Skeletal muscle cell (primary cell): ENCODE measurements at regions not wholly inside any gene's neighbourhood (a gene's known extent, or its start where the extent isn't known, plus 50 kb on each side); places are given as distances from the start of the nearest gene placed in this dataset.
"Not testable (repeated sequence)": the region's sequence is repeated elsewhere in the genome, so short reads cannot be mapped to it uniquely, and the experiment has no call there.

ENCODE experiments used
- DNase-seq: peaks from one replicate; pipeline ENCODE4 v3.0.0-alpha.2; 2010; ENCODE audit warnings: low read depth
- H3K4me3 ChIP-seq: 2 replicates; pipeline ENCODE4 v1.5.1; 2011; ENCODE audit warnings: low read depth, mild to moderate bottlenecking, control low read depth, low read length, moderate library complexity

DNA sequence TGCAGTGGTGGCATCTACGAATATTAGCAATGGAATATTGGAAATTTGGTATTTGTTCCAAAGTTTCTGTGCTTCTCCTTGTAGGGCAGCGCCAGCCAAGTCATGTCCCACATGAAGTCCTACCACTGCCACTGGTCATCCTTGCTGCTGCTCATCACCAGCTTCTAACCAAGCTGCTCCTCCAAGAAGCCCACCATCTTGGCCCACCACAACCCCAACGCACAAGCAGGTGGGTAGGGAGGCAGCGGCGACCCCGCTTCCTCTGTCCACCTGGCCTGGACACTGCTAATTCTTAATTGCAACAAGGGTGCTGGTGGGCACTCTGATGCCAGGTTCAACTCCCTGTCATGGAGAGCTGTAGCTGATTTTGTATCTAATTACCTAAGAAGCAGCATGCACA lies 291.2 kb upstream of the LYPLAL1 start:
- no peak for DNase-seq
- H3K4me3 ChIP-seq: no peak overlapping the region

- H3K4me3 ChIP-seq: no peak overlapping the region
- DNase-seq: peak; percentile 19
Observed at GRCh38 chr1:218886101-218886871, 287.4 kb upstream of the LYPLAL1 start.

GRCh38 chr1:218887141-218887925 lies 286.3 kb upstream of the LYPLAL1 start:
- H3K4me3 ChIP-seq: no peak overlapping the region
- DNase-seq: no peak

- H3K4me3 ChIP-seq: no peak overlapping the region
- no peak for DNase-seq
Observed at GRCh38 chr1:218890451-218890850, 283.2 kb upstream of the LYPLAL1 start.

DNA sequence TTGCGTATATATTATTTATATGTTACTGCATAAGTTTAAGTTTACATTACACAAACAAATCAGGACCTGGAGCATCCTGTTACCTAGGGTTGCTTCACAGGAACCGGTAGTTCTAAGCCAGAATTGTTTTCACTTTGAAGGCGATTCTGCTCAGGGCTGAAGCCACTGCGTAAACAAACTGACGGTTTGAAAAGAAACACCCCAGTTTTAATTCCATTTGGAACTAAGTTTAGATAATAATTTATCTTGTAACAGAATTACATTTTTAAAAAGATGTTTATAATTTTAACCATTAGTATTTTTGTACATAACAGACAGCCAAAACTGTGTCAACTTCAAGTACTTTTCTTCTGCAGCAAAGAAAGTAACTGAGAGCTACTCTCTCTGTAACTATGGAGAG lies 282.1 kb upstream of the LYPLAL1 start:
- no peak for DNase-seq
- H3K4me3 ChIP-seq: no peak overlapping the region

- DNase-seq: no peak
- H3K4me3 ChIP-seq: no peak overlapping the region
Observed at GRCh38 chr1:218895064-218895587, 278.6 kb upstream of the LYPLAL1 start.

- H3K4me3 ChIP-seq: no peak overlapping the region
- no peak for DNase-seq
Observed at GRCh38 chr1:218896202-218896601, 277.5 kb upstream of the LYPLAL1 start.

DNA sequence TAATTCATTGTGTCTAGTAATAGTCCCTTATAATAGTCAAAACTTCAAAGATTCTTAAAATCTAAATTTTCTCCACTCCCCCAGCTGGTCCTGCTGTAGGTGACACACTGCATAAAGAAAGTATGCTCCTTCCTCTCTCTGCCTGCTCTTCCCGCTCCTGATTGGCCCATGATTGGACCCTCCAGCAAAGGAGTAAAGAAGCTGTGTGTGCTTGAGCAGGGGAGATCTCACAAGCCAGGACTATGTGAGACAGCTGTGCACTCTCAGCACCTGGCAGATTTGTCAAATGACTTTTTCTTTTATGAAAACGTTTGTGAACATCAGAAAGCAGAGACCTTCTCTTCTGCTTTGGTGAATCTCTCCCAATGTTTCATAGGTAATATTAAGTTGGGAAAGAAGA lies 274.8 kb upstream of the LYPLAL1 start:
- no peak overlapping the region for H3K4me3 ChIP-seq
- DNase-seq: no peak

GRCh38 chr1:218900615-218901014 lies 273.1 kb upstream of the LYPLAL1 start:
- DNase-seq: no peak
- no peak overlapping the region for H3K4me3 ChIP-seq

- H3K4me3 ChIP-seq: no peak overlapping the region
- no peak for DNase-seq
Observed at GRCh38 chr1:218904416-218904815, 269.3 kb upstream of the LYPLAL1 start.

- no peak overlapping the region for H3K4me3 ChIP-seq
- DNase-seq: no peak
Observed at GRCh38 chr1:218916720-218917119, 257.0 kb upstream of the LYPLAL1 start.

DNA sequence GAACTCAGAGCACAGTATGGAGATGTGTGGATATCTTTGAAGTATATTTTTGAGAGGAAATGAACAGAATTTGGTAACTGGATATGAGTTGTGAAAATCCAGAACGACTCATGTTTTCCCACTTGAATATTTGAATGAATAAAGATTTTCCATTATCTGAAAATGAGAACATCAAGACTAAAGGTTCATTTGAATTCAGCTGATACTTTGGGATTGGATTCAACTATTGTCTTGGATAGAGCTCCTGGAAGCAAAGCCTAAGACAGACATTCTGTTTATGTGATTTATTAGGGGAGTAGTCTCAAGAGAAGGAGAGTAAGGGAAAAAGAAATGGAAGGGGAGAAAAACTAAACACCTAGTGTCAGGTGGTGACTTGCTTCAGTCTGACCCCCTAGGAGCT lies 256.0 kb upstream of the LYPLAL1 start:
- DNase-seq: no peak
- no peak overlapping the region for H3K4me3 ChIP-seq

DNA sequence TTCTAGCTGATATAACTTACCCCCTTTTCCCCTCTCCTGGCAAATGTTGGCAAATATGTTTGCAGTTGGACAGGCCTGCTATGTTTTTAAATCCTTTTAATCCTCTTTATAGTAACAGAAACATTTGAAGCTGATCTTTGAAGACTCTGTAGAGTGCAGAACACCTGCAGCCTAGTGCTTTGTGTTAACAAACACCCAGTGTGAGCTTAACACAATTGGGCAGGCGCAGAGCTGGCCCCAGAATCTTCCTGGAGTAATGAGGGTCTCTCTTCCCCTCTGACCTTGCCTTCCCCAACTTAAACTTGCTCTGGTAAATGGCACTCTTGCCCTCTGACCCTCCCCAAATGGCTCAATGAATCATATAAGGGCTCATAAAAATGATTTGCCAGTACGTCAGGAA lies 247.9 kb upstream of the LYPLAL1 start:
- no peak for DNase-seq
- no peak overlapping the region for H3K4me3 ChIP-seq

GRCh38 chr1:218926631-218927030 lies 247.0 kb upstream of the LYPLAL1 start:
- no peak for DNase-seq
- H3K4me3 ChIP-seq: no peak overlapping the region

- DNase-seq: no peak
- no peak overlapping the region for H3K4me3 ChIP-seq
Observed at GRCh38 chr1:218930000-218930399, 243.7 kb upstream of the LYPLAL1 start.

- DNase-seq: peak; percentile 83
- H3K4me3 ChIP-seq: no peak overlapping the region
Observed at GRCh38 chr1:218930472-218931241, 243.0 kb upstream of the LYPLAL1 start.

DNA sequence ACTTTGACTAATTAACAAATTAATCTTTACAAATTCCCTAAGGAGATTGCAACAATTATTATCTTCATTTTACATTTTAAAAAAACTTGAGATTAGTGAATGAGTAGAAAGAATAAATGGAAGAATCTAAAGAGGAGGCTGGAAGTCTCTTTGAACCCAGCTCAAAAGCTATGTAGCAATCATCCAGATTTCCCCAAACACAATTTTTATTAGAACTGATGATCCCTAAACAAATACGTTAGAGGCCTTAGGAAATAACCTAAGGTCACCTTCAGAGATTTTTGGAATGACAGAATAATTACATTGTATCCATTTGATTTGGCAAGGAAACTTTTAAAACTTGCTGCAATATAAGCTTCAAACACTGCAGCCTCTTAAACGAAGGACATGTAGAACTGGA lies 242.4 kb upstream of the LYPLAL1 start:
- no peak overlapping the region for H3K4me3 ChIP-seq
- DNase-seq: no peak

- DNase-seq: no peak
- H3K4me3 ChIP-seq: no peak overlapping the region
Observed at GRCh38 chr1:218933513-218933912, 240.2 kb upstream of the LYPLAL1 start.

- not testable (repeated sequence) for DNase-seq
Observed at GRCh38 chr1:218935408-218935807, 238.3 kb upstream of the LYPLAL1 start.

DNA sequence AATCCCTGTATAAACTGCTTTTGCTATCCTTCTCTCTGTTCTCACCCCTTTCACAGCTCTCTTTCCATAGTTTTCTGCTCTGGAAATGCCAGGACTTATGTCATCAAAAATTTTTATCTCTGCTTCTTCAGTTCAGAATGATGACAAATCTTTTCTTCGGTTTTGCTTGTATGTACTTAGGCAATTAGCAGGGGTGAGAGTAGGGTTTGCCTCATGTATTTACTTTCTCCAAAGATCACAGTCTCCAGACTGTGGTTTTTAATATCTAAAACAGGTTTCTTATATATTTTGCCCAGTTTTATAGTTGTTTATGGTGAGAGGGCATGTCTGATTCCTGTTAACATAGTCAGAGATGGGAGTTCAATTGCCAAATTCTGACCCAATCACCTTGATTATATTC lies 235.4 kb upstream of the LYPLAL1 start:
- H3K4me3 ChIP-seq: no peak overlapping the region
- no peak for DNase-seq

More at GRCh38 chr1:218935408-218935807, 238.3 kb upstream of the LYPLAL1 start:
- not testable (repeated sequence) for H3K4me3 ChIP-seq
